GM23248 (cell line): ENCODE measurements at regions not wholly inside any gene's neighbourhood (a gene's known extent, or its start where the extent isn't known, plus 50 kb on each side); places are given as distances from the start of the nearest gene placed in this dataset.
A peak's percentile ranks its signal among the peaks of the same experiment; 100 is the strongest.

Experiments
- DNase-seq: peaks from one replicate; pipeline ENCODE4 v3.0.0-alpha.2; 2015
- H2AFZ ChIP-seq: fragments of 200-600 bp; sonication (generic); 2 replicates; pipeline ENCODE4 v1.6.1; 2016; ENCODE audit warnings: antibody characterized with exemption
- H3F3A ChIP-seq: fragments of 200-600 bp; sonication (generic); 2 replicates; pipeline ENCODE4 v1.6.1; 2016; ENCODE audit warnings: mild to moderate bottlenecking, antibody characterized with exemption, mixed run types; ENCODE audit not compliant: insufficient read depth
- H3K27ac ChIP-seq: fragments of 200-600 bp; sonication (generic); 2 replicates; pipeline ENCODE4 v1.5.1; 2016; ENCODE audit warnings: mild to moderate bottlenecking
- H3K27me3 ChIP-seq: fragments of 200-600 bp; sonication (generic); replicated peaks from 2 replicates; pipeline ENCODE4 v1.6.1; 2016; ENCODE audit warnings: mild to moderate bottlenecking; ENCODE audit not compliant: insufficient read depth
- H3K36me3 ChIP-seq: fragments of 200-600 bp; sonication (generic); 2 replicates; pipeline ENCODE4 v1.6.1; 2016; ENCODE audit warnings: low read depth, mild to moderate bottlenecking
- H3K4me1 ChIP-seq: fragments of 200-600 bp; sonication (generic); 2 replicates; pipeline ENCODE4 v1.6.1; 2016; ENCODE audit warnings: mild to moderate bottlenecking; ENCODE audit not compliant: insufficient read depth
- H3K4me2 ChIP-seq: fragments of 200-600 bp; sonication (generic); one replicate; pipeline ENCODE4 v1.6.1; 2016; ENCODE audit warnings: mild to moderate bottlenecking; ENCODE audit not compliant: unreplicated experiment
- H3K4me3 ChIP-seq: fragments of 200-600 bp; sonication (generic); 2 replicates; pipeline ENCODE4 v1.5.1; 2016; ENCODE audit warnings: mild to moderate bottlenecking
- H3K79me2 ChIP-seq: fragments of 200-600 bp; sonication (generic); 2 replicates; pipeline ENCODE4 v1.6.1; 2016; ENCODE audit warnings: mild to moderate bottlenecking; ENCODE audit not compliant: insufficient read depth
- H3K9ac ChIP-seq: fragments of 200-600 bp; sonication (generic); 2 replicates; pipeline ENCODE4 v1.6.1; 2016; ENCODE audit warnings: mild to moderate bottlenecking
- H3K9me2 ChIP-seq: fragments of 200-600 bp; sonication (generic); 2 replicates; pipeline ENCODE4 v1.6.1; 2016; ENCODE audit warnings: mixed run types, mild to moderate bottlenecking, moderate library complexity; ENCODE audit not compliant: insufficient read depth
- H3K9me3 ChIP-seq: fragments of 200-600 bp; sonication (generic); one replicate; pipeline ENCODE4 v1.6.1; 2017; ENCODE audit warnings: low read depth
- H4K20me1 ChIP-seq: fragments of 200-600 bp; sonication (generic); 2 replicates; pipeline ENCODE4 v1.6.0; 2016; ENCODE audit not compliant: insufficient read depth
- EZH2 ChIP-seq: fragments of 200-600 bp; sonication (generic); IDR thresholded peaks from 2 replicates; pipeline ENCODE4 v1.6.1; 2018; ENCODE audit warnings: antibody characterized with exemption, mild to moderate bottlenecking; ENCODE audit not compliant: insufficient read depth, poor library complexity, severe bottlenecking
- EZH2phosphoT487 ChIP-seq: fragments of 200-600 bp; sonication (generic); IDR thresholded peaks from 2 replicates; pipeline ENCODE4 v1.6.1; 2018; ENCODE audit warnings: antibody characterized with exemption, moderate library complexity, mild to moderate bottlenecking, low read depth; ENCODE audit not compliant: insufficient read depth
- WGBS, 2 experiments: methylation state at CpG; one replicate each; pipeline ENCODE4 v1.1.6; 2015 to 2017; ENCODE audit warnings: low lambda C conversion rate in 2 of 2, low coverage in 1 of 2; ENCODE audit errors: missing lambda C conversion rate in 2 of 2; 5-methylcytosine and 5-hydroxymethylcytosine counted together
- in situ Hi-C: fragments of 300-500 bp; cut with MboI; formaldehyde crosslinking; loops from 2 replicates; pipeline ENCODE4 v1.15.0; 2020

DNA sequence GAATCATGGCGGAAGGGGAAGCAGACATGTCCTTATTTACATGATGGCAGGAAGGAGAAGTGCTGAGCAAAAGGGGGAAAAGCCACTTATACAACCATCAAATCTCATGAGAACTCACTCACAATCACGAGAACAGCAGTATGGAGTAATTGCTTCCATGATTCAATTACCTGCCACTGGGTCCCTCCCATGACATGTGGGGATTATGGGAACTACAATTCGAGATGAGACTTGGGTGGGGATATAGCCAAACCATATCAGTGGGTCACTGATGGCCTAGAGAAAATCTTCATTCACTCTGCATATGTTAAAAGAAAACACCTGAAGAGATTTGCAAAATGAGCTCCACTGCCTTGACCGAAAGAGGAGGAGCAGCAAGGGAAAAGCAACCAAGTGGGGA, 130.3 kb upstream of the FAM20A start:
- DNase-seq: no peak
- no peaks in the 10 kb centered on the region for H3K9me2 ChIP-seq
- H3K4me3 ChIP-seq: no peak overlapping the region
- WGBS, 2 experiments: 44 to 57% methylated on average over 4 of the region's 4 CpGs
- no peak overlapping the region for H2AFZ ChIP-seq
- H3K9me3 ChIP-seq: no peaks in the 10 kb centered on the region
- no peaks in the 10 kb centered on the region for H3K36me3 ChIP-seq
- H3K9ac ChIP-seq: no peak overlapping the region
- in situ Hi-C loops: no loop called here
- no peak overlapping the region for H3K27ac ChIP-seq
- no peaks in the 10 kb centered on the region for H3K79me2 ChIP-seq
- TF ChIP-seq EZH2phosphoT487 (no peak), EZH2 (no peak)
- 0 out of 2 replicates have a peak, but pooled peaks cover 11% of the 10 kb centered on the region for H3F3A ChIP-seq
- H4K20me1 ChIP-seq: no peaks in the 10 kb centered on the region
- peaks cover 15% of the 10 kb centered on the region for H3K4me1 ChIP-seq
- H3K4me2 ChIP-seq: no peak overlapping the region
- no peaks in the 10 kb centered on the region for H3K27me3 ChIP-seq

- Histone ChIP-seq H3K27ac (peak overlapping the region; percentile 32; the same call in 1 of the 2 replicates), H3K27me3 (no peaks in the 10 kb centered on the region), H3K9me3 (no peaks in the 10 kb centered on the region), H3K9me2 (no peaks in the 10 kb centered on the region), H3K4me1 (peaks cover 18% of the 10 kb centered on the region), H3K79me2 (no peaks in the 10 kb centered on the region), H3K9ac (no peak overlapping the region), H3K4me2 (peak overlapping the region; percentile 27), H2AFZ (no peak overlapping the region), H3K36me3 (no peaks in the 10 kb centered on the region), H3F3A (peaks cover 7% of the 10 kb centered on the region; the same call in 1 of the 2 replicates), H3K4me3 (peak overlapping the region; percentile 43; the same call in 1 of the 2 replicates), H4K20me1 (no peaks in the 10 kb centered on the region)
- in situ Hi-C loops: no loop called here
- WGBS, 2 experiments: 10 to 13% methylated on average over 2 of the region's 2 CpGs
- DNase-seq: peak; percentile 87
- no peak for TF ChIP-seq EZH2phosphoT487
- TF ChIP-seq EZH2: no peak
Observed at GRCh38 chr17:68719431-68719830, 118.3 kb upstream of the FAM20A start.

GRCh38 chr17:68718926-68719325, 117.8 kb upstream of the FAM20A start:
- TF ChIP-seq EZH2: no peak
- no peak for TF ChIP-seq EZH2phosphoT487
- H3K36me3 ChIP-seq: no peaks in the 10 kb centered on the region
- H3K4me1 ChIP-seq: peaks cover 18% of the 10 kb centered on the region
- H3K79me2 ChIP-seq: no peaks in the 10 kb centered on the region
- H3K27ac ChIP-seq: no peak overlapping the region
- no peaks in the 10 kb centered on the region for H4K20me1 ChIP-seq
- WGBS, 2 experiments: 46 to 59% methylated on average over 2 of the region's 2 CpGs
- no peak for DNase-seq
- H2AFZ ChIP-seq: 0 out of 2 replicates have a peak overlapping the region, but pooled peaks have one; percentile 1
- no peaks in the 10 kb centered on the region for H3K9me3 ChIP-seq
- H3K9me2 ChIP-seq: no peaks in the 10 kb centered on the region
- peak overlapping the region; percentile 27 for H3K4me2 ChIP-seq
- in situ Hi-C loops: no loop called here
- H3F3A ChIP-seq: peaks cover 7% of the 10 kb centered on the region; the same call in 1 of the 2 replicates
- no peak overlapping the region for H3K9ac ChIP-seq
- no peak overlapping the region for H3K4me3 ChIP-seq
- H3K27me3 ChIP-seq: no peaks in the 10 kb centered on the region

- H4K20me1 ChIP-seq: no peaks in the 10 kb centered on the region
- peak; percentile 53 for DNase-seq
- peaks cover 7% of the 10 kb centered on the region; the same call in 1 of the 2 replicates for H3F3A ChIP-seq
- H3K27me3 ChIP-seq: no peaks in the 10 kb centered on the region
- 0 out of 2 replicates have a peak overlapping the region, but pooled peaks have one; percentile 1 for H2AFZ ChIP-seq
- TF ChIP-seq EZH2 (no peak), EZH2phosphoT487 (no peak)
- no peaks in the 10 kb centered on the region for H3K9me2 ChIP-seq
- in situ Hi-C loops: no loop called here
- no peak overlapping the region for H3K4me3 ChIP-seq
- H3K27ac ChIP-seq: no peak overlapping the region
- no peaks in the 10 kb centered on the region for H3K79me2 ChIP-seq
- H3K4me2 ChIP-seq: peak overlapping the region; percentile 27
- peaks cover 18% of the 10 kb centered on the region for H3K4me1 ChIP-seq
- no peaks in the 10 kb centered on the region for H3K9me3 ChIP-seq
- no peak overlapping the region for H3K9ac ChIP-seq
- H3K36me3 ChIP-seq: no peaks in the 10 kb centered on the region
Observed at GRCh38 chr17:68718465-68718864, 117.3 kb upstream of the FAM20A start.

GRCh38 chr17:68714676-68715075, 113.5 kb upstream of the FAM20A start:
- Histone ChIP-seq H3K79me2 (no peaks in the 10 kb centered on the region), H3K36me3 (no peaks in the 10 kb centered on the region), H3K9me3 (no peaks in the 10 kb centered on the region), H3K4me2 (no peak overlapping the region), H3K9me2 (no peaks in the 10 kb centered on the region), H3F3A (peaks cover 41% of the 10 kb centered on the region), H3K27ac (no peak overlapping the region), H3K27me3 (no peaks in the 10 kb centered on the region), H3K4me3 (no peak overlapping the region), H3K4me1 (peaks cover 45% of the 10 kb centered on the region), H3K9ac (no peak overlapping the region), H4K20me1 (no peaks in the 10 kb centered on the region), H2AFZ (no peak overlapping the region)
- in situ Hi-C loops: no loop called here
- no peak for DNase-seq
- TF ChIP-seq EZH2: no peak
- TF ChIP-seq EZH2phosphoT487: no peak
- 89 to 100% methylated on average over 2 of the region's 2 CpGs for WGBS, 2 experiments
